GM12891 (cell line): ENCODE measurements at regions not wholly inside any gene's neighbourhood (a gene's known extent, or its start where the extent isn't known, plus 50 kb on each side); places are given as distances from the start of the nearest gene placed in this dataset.

Source experiments
- POLR2A ChIP-seq: IDR thresholded peaks from 2 replicates; pipeline ENCODE4 v1.6.1; 2011; ENCODE audit warnings: low read depth, low read length, control low read depth
- POLR2AphosphoS5 ChIP-seq: IDR thresholded peaks from 2 replicates; pipeline ENCODE4 v1.6.1; 2011; ENCODE audit warnings: low read depth, low read length, control low read depth
- TAF1 ChIP-seq: IDR thresholded peaks from 2 replicates; pipeline ENCODE4 v1.6.1; 2011; ENCODE audit warnings: low read depth, low read length, control low read depth

GRCh38 chr14:34372786-34373185, 89.3 kb downstream of the SPTSSA start:
- no peak for TF ChIP-seq POLR2AphosphoS5
- TF ChIP-seq TAF1 = no peak
- TF ChIP-seq POLR2A = no peak
